NCI-H524 (cell line): ENCODE measurements at regions not wholly inside any gene's neighbourhood (a gene's known extent, or its start where the extent isn't known, plus 50 kb on each side); places are given as distances from the start of the nearest gene placed in this dataset.
"Not testable (repeated sequence)": the region's sequence is repeated elsewhere in the genome, so short reads cannot be mapped to it uniquely, and the experiment has no call there.

Source experiments
- DNase-seq, 2 experiments: peaks; one replicate each; lab custom pipeline; 2025; lab: John Stamatoyannopoulos, UW

GRCh38 chr12:131647667-131648066 is 63.2 kb upstream of the SFSWAP start:
- DNase-seq: no peak

DNA sequence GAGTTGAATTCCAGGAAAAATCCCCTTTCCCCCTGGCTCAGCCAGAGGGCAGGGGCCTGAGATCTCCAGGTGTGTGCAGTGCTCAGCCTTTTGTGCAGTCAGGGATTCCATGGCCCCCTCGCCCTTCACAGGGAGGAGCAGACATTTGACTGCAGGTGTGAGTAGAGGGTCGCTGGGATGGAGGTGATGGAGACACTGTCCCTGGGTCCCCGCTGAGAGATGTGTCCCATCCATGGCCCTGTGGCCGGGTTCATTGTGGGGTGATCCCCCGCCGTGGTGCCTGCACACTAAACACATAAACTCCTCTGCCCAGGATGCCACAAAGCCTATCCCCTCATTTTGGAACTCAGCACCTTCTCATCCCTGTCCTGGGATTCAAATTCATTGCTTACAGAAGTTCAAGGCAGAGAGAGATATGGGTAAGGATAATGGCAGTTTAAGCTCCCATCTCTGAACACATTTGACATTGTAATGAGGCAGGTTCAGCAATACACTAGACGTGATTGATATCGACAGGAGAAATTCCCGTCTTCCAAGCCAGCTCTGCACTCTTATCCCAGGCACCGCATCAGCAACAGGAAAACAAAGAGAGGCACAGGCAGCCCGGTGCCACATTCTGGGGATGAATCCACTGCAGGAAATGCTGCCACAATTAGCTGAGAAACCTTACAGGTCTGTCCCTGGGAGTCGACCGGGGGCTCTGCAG is 55.3 kb upstream of the SFSWAP start:
- not testable (repeated sequence) for DNase-seq

GRCh38 chr12:131656796-131657195 is 54.1 kb upstream of the SFSWAP start:
- DNase-seq: not testable (repeated sequence)

GRCh38 chr12:131658605-131659004 is 52.3 kb upstream of the SFSWAP start:
- not testable (repeated sequence) for DNase-seq

DNA sequence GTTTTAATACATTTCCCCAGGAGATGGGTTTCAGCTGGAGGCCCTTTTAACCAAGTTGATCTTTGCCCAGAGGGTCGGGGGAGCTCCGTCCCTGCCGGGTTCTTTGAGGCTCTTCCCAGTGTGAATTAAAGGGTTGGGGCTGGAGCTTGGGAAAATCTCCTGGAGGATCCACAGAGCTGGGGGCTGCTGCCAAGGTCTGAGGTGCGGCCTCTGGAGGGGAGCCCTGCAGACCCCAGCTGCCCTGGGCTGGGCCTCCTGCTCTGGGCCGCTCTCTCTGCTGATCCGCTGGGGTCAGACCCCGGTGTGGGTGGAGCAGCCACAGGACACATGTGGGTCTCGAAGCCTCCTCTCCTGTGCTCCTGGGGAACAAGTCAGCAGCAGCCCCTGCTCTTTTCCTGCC is 51.4 kb upstream of the SFSWAP start:
- not testable (repeated sequence) for DNase-seq

GRCh38 chr12:131659976-131660375 is 50.9 kb upstream of the SFSWAP start:
- DNase-seq: not testable (repeated sequence)

DNA sequence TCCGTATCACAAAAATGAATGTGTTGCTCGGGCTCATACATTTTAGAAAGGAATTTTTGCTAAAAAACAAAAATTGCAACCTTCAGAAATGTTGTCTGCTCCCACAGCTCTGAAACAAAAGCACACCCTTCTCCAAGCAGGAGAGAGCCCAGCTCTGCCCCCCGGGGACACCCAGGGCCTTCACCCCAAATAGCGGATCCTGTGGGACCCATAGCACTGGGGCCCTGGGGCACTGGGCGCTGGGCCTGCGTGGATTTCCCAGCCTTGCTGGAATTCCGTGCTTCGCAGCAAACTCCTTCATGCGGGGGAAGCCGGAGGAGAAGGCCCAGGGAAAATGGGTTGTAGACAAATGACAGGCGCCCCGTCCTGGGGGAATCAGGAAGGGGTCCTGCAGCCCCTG is 50.5 kb upstream of the SFSWAP start:
- not testable (repeated sequence) for DNase-seq
